H9 (cell line): ENCODE measurements at regions not wholly inside any gene's neighbourhood (a gene's known extent, or its start where the extent isn't known, plus 50 kb on each side); places are given as distances from the start of the nearest gene placed in this dataset.
"Not testable (repeated sequence)": the region's sequence is repeated elsewhere in the genome, so short reads cannot be mapped to it uniquely, and the experiment has no call there.

ENCODE experiments used
- DNase-seq: peaks from one replicate; pipeline ENCODE4 v3.0.0-alpha.2; 2017
- H2AFZ ChIP-seq: one replicate; pipeline ENCODE4 v1.6.1; 2013; ENCODE audit warnings: mild to moderate bottlenecking, low read length, control low read depth, moderate library complexity
- H2AK5ac ChIP-seq: 2 replicates; pipeline ENCODE4 v1.6.1; 2013; ENCODE audit warnings: low read length, control low read depth, mixed read lengths; ENCODE audit not compliant: insufficient read length
- H2BK120ac ChIP-seq: one replicate; pipeline ENCODE4 v1.6.1; 2013; ENCODE audit warnings: low read depth, mild to moderate bottlenecking, low read length, control low read depth, inconsistent platforms; ENCODE audit not compliant: poor library complexity, severe bottlenecking
- H2BK12ac ChIP-seq: 2 replicates; pipeline ENCODE4 v1.6.1; 2013; ENCODE audit warnings: low read length, control low read depth, mixed read lengths, low read depth; ENCODE audit not compliant: insufficient read length
- H2BK15ac ChIP-seq: 2 replicates; pipeline ENCODE4 v1.6.1; 2013; ENCODE audit warnings: low read depth, low read length, control low read depth
- H2BK20ac ChIP-seq: one replicate; pipeline ENCODE4 v1.6.1; 2013; ENCODE audit warnings: low read depth, mild to moderate bottlenecking, low read length, control low read depth, inconsistent platforms; ENCODE audit not compliant: poor library complexity, severe bottlenecking
- H2BK5ac ChIP-seq: 2 replicates; pipeline ENCODE4 v1.6.1; 2013; ENCODE audit warnings: low read length, control low read depth, mixed read lengths; ENCODE audit not compliant: insufficient read length
- H3K14ac ChIP-seq: 2 replicates; pipeline ENCODE4 v1.6.1; 2013; ENCODE audit warnings: low read length, control low read depth; ENCODE audit not compliant: insufficient read depth
- H3K18ac ChIP-seq: 2 replicates; pipeline ENCODE4 v1.6.1; 2013; ENCODE audit warnings: low read depth, mild to moderate bottlenecking, mixed read lengths, low read length, control low read depth; ENCODE audit not compliant: insufficient read length
- H3K23ac ChIP-seq: 2 replicates; pipeline ENCODE4 v1.6.1; 2013; ENCODE audit warnings: low read length, control low read depth, mixed read lengths, low read depth; ENCODE audit not compliant: insufficient read length
- H3K23me2 ChIP-seq: 2 replicates; pipeline ENCODE4 v1.6.1; 2013; ENCODE audit warnings: low read depth, mild to moderate bottlenecking, mixed read lengths, low read length, control low read depth; ENCODE audit not compliant: insufficient read length, poor library complexity, severe bottlenecking
- H3K27ac ChIP-seq: 2 replicates; pipeline ENCODE4 v1.5.1; 2013; ENCODE audit warnings: low read length, control low read depth, mixed read lengths, low read depth; ENCODE audit not compliant: insufficient read length
- H3K27me3 ChIP-seq: 2 replicates; pipeline ENCODE4 v1.6.1; 2013; ENCODE audit warnings: low read length, control low read depth, inconsistent platforms; ENCODE audit not compliant: insufficient read depth
- H3K4ac ChIP-seq: 2 replicates; pipeline ENCODE4 v1.6.1; 2013; ENCODE audit warnings: low read depth, mild to moderate bottlenecking, control low read depth, inconsistent platforms, low read length, moderate library complexity
- H3K4me1 ChIP-seq: 2 replicates; pipeline ENCODE4 v1.6.1; 2013; ENCODE audit warnings: low read length, control low read depth, inconsistent platforms; ENCODE audit not compliant: insufficient read depth
- H3K4me2 ChIP-seq: 2 replicates; pipeline ENCODE4 v1.6.1; 2013; ENCODE audit warnings: low read length, control low read depth, mixed read lengths; ENCODE audit not compliant: insufficient read length, insufficient read depth
- H3K56ac ChIP-seq: 2 replicates; pipeline ENCODE4 v1.6.1; 2013; ENCODE audit warnings: low read depth, mild to moderate bottlenecking, mixed read lengths, low read length, control low read depth; ENCODE audit not compliant: insufficient read length
- H3K79me1 ChIP-seq: 2 replicates; pipeline ENCODE4 v1.6.1; 2013; ENCODE audit warnings: low read depth, mild to moderate bottlenecking, moderate library complexity, low read length, control low read depth, inconsistent platforms; ENCODE audit not compliant: insufficient read depth, poor library complexity, severe bottlenecking
- H3K79me2 ChIP-seq: 2 replicates; pipeline ENCODE4 v1.6.1; 2013; ENCODE audit warnings: low read length, control low read depth, inconsistent platforms; ENCODE audit not compliant: insufficient read depth
- H3K9ac ChIP-seq: 2 replicates; pipeline ENCODE4 v1.6.1; 2013; ENCODE audit warnings: low read length, control low read depth, mixed read lengths; ENCODE audit not compliant: insufficient read length; ENCODE audit errors: extremely low read depth
- H3K9me3 ChIP-seq: one replicate; pipeline ENCODE4 v1.6.1; 2013; ENCODE audit warnings: low read depth, low read length, inconsistent platforms; ENCODE audit not compliant: control insufficient read depth
- H3T11ph ChIP-seq: one replicate; pipeline ENCODE4 v1.6.1; 2013; ENCODE audit warnings: mild to moderate bottlenecking, low read length, control low read depth, inconsistent platforms
- H4K20me1 ChIP-seq: one replicate; pipeline ENCODE4 v1.6.1; 2013; ENCODE audit not compliant: control insufficient read depth, insufficient read length, insufficient read depth
- H4K5ac ChIP-seq: 2 replicates; pipeline ENCODE4 v1.6.1; 2013; ENCODE audit warnings: low read depth, mild to moderate bottlenecking, mixed read lengths, low read length, control low read depth; ENCODE audit not compliant: insufficient read length
- H4K8ac ChIP-seq: replicated peaks from 2 replicates; pipeline ENCODE4 v1.6.1; 2013; ENCODE audit warnings: low read length, control low read depth, mixed read lengths, low read depth; ENCODE audit not compliant: insufficient read length
- H4K91ac ChIP-seq: 2 replicates; pipeline ENCODE4 v1.6.1; 2013; ENCODE audit warnings: low read depth, mild to moderate bottlenecking, moderate library complexity, mixed read lengths, low read length, control low read depth; ENCODE audit not compliant: insufficient read length
- H3K27ac Mint-ChIP-seq, 3 experiments: 2 replicates in 2 of 3; 3 replicates in 1 of 3; pipeline ENCODE4 v1.8.0; 2020 to 2021; ENCODE audit warnings: mixed read lengths in 3 of 3, mild to moderate bottlenecking in 1 of 3, moderate library complexity in 1 of 3
- H3K27me3 Mint-ChIP-seq: 2 replicates; pipeline ENCODE4 v1.8.0; 2021; ENCODE audit warnings: low read depth, mild to moderate bottlenecking, moderate library complexity, mixed read lengths
- H3K36me3 Mint-ChIP-seq, 3 experiments: 2 replicates in 2 of 3; 3 replicates in 1 of 3; pipeline ENCODE4 v1.8.0; 2020 to 2021; ENCODE audit warnings: low read depth in 3 of 3, mixed read lengths in 3 of 3; ENCODE audit not compliant: insufficient read depth in 1 of 3
- H3K4me1 Mint-ChIP-seq, 2 experiments: 2 replicates each; pipeline ENCODE4 v1.8.0; 2020; ENCODE audit warnings: mixed read lengths in 2 of 2
- H3K4me3 Mint-ChIP-seq, 2 experiments: 2 replicates in 1 of 2; 3 replicates in 1 of 2; pipeline ENCODE4 v1.8.0; 2020 to 2021; ENCODE audit warnings: mild to moderate bottlenecking in 2 of 2, mixed read lengths in 2 of 2, moderate library complexity in 1 of 2
- H3K9me3 Mint-ChIP-seq, 2 experiments: 2 replicates in 1 of 2; 3 replicates in 1 of 2; pipeline ENCODE4 v1.8.0; 2020; ENCODE audit warnings: mild to moderate bottlenecking in 2 of 2, mixed read lengths in 2 of 2, moderate library complexity in 1 of 2
- WGBS: extraction: QIAGEN DNeasy Blood & Tissue Kit; methylation state at CpG from one replicate; pipeline ENCODE4 v1.1.7; 2013; ENCODE audit warnings: missing lambda C conversion rate, low lambda C conversion rate, mixed read lengths; ENCODE audit not compliant: insufficient read length; ENCODE audit errors: extremely low coverage; 5-methylcytosine and 5-hydroxymethylcytosine counted together

GRCh38 chr13:18297359-18297758 lies 884.3 kb downstream of the TUBA3C start:
- H3K4me1 ChIP-seq, H3K27me3 ChIP-seq, H3K4me2 ChIP-seq, H3T11ph ChIP-seq, H3K79me2 ChIP-seq, H3K9me3 ChIP-seq, H2AK5ac ChIP-seq, H2BK12ac ChIP-seq, H3K18ac ChIP-seq, H3K27ac ChIP-seq, H4K20me1 ChIP-seq, H2BK20ac ChIP-seq, H3K4me3 Mint-ChIP-seq, H4K8ac ChIP-seq, H3K9ac ChIP-seq, H3K23ac ChIP-seq, H2AFZ ChIP-seq, H2BK120ac ChIP-seq, H4K5ac ChIP-seq, DNase-seq, H3K79me1 ChIP-seq, H3K27me3 Mint-ChIP-seq, H3K23me2 ChIP-seq, H3K27ac Mint-ChIP-seq, H3K4ac ChIP-seq, H3K4me1 Mint-ChIP-seq, H4K91ac ChIP-seq, H3K56ac ChIP-seq, H2BK5ac ChIP-seq, H2BK15ac ChIP-seq, H3K14ac ChIP-seq: not testable (repeated sequence)
- Mint-ChIP-seq H3K9me3 (peaks cover 44 to 54% of the 10 kb centered on the region in 2 experiments), H3K36me3 (peaks cover 8 to 15% (median 9%) of the 10 kb centered on the region in 3 experiments)
- WGBS, result no CpG with 5 or more reads among the region's 48 CpGs

GRCh38 chr13:18296617-18297016 lies 885.0 kb downstream of the TUBA3C start:
- H3K27ac ChIP-seq, H4K8ac ChIP-seq, H3T11ph ChIP-seq, H3K9ac ChIP-seq, H3K23me2 ChIP-seq, H3K79me1 ChIP-seq, H4K20me1 ChIP-seq, H3K4ac ChIP-seq, H3K4me1 Mint-ChIP-seq, H4K91ac ChIP-seq, H3K18ac ChIP-seq, H2BK120ac ChIP-seq, H4K5ac ChIP-seq, H2BK15ac ChIP-seq, H2BK20ac ChIP-seq, H3K9me3 ChIP-seq, H2BK12ac ChIP-seq, H2BK5ac ChIP-seq, H3K27me3 ChIP-seq, H3K14ac ChIP-seq, H3K23ac ChIP-seq, H3K4me1 ChIP-seq, H3K27ac Mint-ChIP-seq, H3K27me3 Mint-ChIP-seq, H3K4me3 Mint-ChIP-seq, H2AK5ac ChIP-seq, H2AFZ ChIP-seq, H3K56ac ChIP-seq, DNase-seq, H3K79me2 ChIP-seq, H3K4me2 ChIP-seq: not testable (repeated sequence)
- H3K36me3 Mint-ChIP-seq, result peaks cover 3 to 11% (median 9%) of the 10 kb centered on the region in 3 experiments
- peaks cover 40 to 50% of the 10 kb centered on the region in 2 experiments for H3K9me3 Mint-ChIP-seq
- no CpG with 5 or more reads among the region's 7 CpGs for WGBS
